Activated CD8-positive, alpha-beta memory T cell treated with anti-CD3 and anti-CD28 coated beads, Interleukin-2, amount 10 ng/mL, durations not matched to agents 7 days and 5 days (primary cell): ENCODE measurements at regions not wholly inside any gene's neighbourhood (a gene's known extent, or its start where the extent isn't known, plus 50 kb on each side); places are given as distances from the start of the nearest gene placed in this dataset.

Experiments used
- ATAC-seq: fragments of 150-1000 bp; cut with Tn5 transposase; one replicate; pipeline ENCODE4 v1.10.0; 2021; ENCODE audit warnings: moderate library complexity
- CTCF ChIA-PET: fragments of 350-600 bp; sonication (Branson Sonifier 250); formaldehyde crosslinking; loops from one replicate; lab custom pipeline; 2021; ENCODE audit warnings: antibody characterized with exemption; lab: Charles Lee
- DNase-seq: peaks from one replicate; pipeline ENCODE4 v3.0.0-alpha.2; 2020
- H3K27ac Mint-ChIP-seq: one replicate; pipeline ENCODE4 v1.8.0; 2021; ENCODE audit warnings: mild to moderate bottlenecking, mixed read lengths
- H3K27me3 Mint-ChIP-seq: one replicate; pipeline ENCODE4 v1.8.0; 2021; ENCODE audit warnings: mixed read lengths
- H3K36me3 Mint-ChIP-seq: one replicate; pipeline ENCODE4 v1.8.0; 2021; ENCODE audit warnings: mild to moderate bottlenecking, mixed read lengths
- H3K4me1 Mint-ChIP-seq: one replicate; pipeline ENCODE4 v1.8.0; 2021; ENCODE audit warnings: mixed read lengths
- H3K4me3 Mint-ChIP-seq: one replicate; pipeline ENCODE4 v1.8.0; 2021; ENCODE audit warnings: mild to moderate bottlenecking, moderate library complexity, mixed read lengths
- H3K9me3 Mint-ChIP-seq: one replicate; pipeline ENCODE4 v1.8.0; 2022; ENCODE audit warnings: low read depth, mixed read lengths

- Mint-ChIP-seq H3K27me3 (no peaks in the 10 kb centered on the region), H3K27ac (no peak overlapping the region), H3K4me3 (no peak overlapping the region), H3K4me1 (no peaks in the 10 kb centered on the region), H3K36me3 (no peaks in the 10 kb centered on the region), H3K9me3 (no peaks in the 10 kb centered on the region)
- no peak for DNase-seq
- ATAC-seq: no peak
- CTCF ChIA-PET: no interaction called here
These were observed 853.0 kb upstream of the GCFC2 start for GRCh38 chr2:76563730-76564129.

- H3K4me1 Mint-ChIP-seq: no peaks in the 10 kb centered on the region
- no peaks in the 10 kb centered on the region for H3K27me3 Mint-ChIP-seq
- DNase-seq: no peak
- no peak overlapping the region for H3K4me3 Mint-ChIP-seq
- CTCF ChIA-PET: no interaction called here
- H3K36me3 Mint-ChIP-seq: no peaks in the 10 kb centered on the region
- no peaks in the 10 kb centered on the region for H3K9me3 Mint-ChIP-seq
- no peak overlapping the region for H3K27ac Mint-ChIP-seq
- no peak for ATAC-seq
These were observed 847.4 kb upstream of the GCFC2 start for GRCh38 chr2:76558157-76558556.

- no peak for ATAC-seq
These were observed 845.3 kb upstream of the GCFC2 start for GRCh38 chr2:76556018-76556417.

GRCh38 chr2:76546207-76546606, 835.5 kb upstream of the GCFC2 start:
- Mint-ChIP-seq H3K27ac (no peak overlapping the region), H3K36me3 (no peaks in the 10 kb centered on the region), H3K9me3 (peaks cover 3% of the 10 kb centered on the region), H3K27me3 (no peaks in the 10 kb centered on the region), H3K4me1 (no peaks in the 10 kb centered on the region), H3K4me3 (no peak overlapping the region)
- DNase-seq (no peak), ATAC-seq (no peak)
- CTCF ChIA-PET: no interaction called here

More at GRCh38 chr2:76556018-76556417, 845.3 kb upstream of the GCFC2 start:
- no peaks in the 10 kb centered on the region for H3K36me3 Mint-ChIP-seq
- no peak for DNase-seq
- no peaks in the 10 kb centered on the region for H3K9me3 Mint-ChIP-seq
- no peaks in the 10 kb centered on the region for H3K27me3 Mint-ChIP-seq
- no peaks in the 10 kb centered on the region for H3K4me1 Mint-ChIP-seq
- H3K4me3 Mint-ChIP-seq: no peak overlapping the region
- no peak overlapping the region for H3K27ac Mint-ChIP-seq
- CTCF ChIA-PET: no interaction called here

- H3K27ac Mint-ChIP-seq: no peak overlapping the region
- H3K27me3 Mint-ChIP-seq: no peaks in the 10 kb centered on the region
- H3K4me3 Mint-ChIP-seq: no peak overlapping the region
- CTCF ChIA-PET: no interaction called here
- H3K4me1 Mint-ChIP-seq: no peaks in the 10 kb centered on the region
- H3K36me3 Mint-ChIP-seq: no peaks in the 10 kb centered on the region
- peaks cover 3% of the 10 kb centered on the region for H3K9me3 Mint-ChIP-seq
- no peak for DNase-seq
- ATAC-seq: no peak
These were observed 834.2 kb upstream of the GCFC2 start for GRCh38 chr2:76544901-76545300.

GRCh38 chr2:76517574-76517909, 806.8 kb upstream of the GCFC2 start:
- no peak for ATAC-seq
- CTCF ChIA-PET: no interaction called here
- Mint-ChIP-seq H3K9me3 (peaks cover 8% of the 10 kb centered on the region), H3K27ac (no peak overlapping the region), H3K36me3 (no peaks in the 10 kb centered on the region), H3K4me3 (no peak overlapping the region), H3K27me3 (no peaks in the 10 kb centered on the region), H3K4me1 (no peaks in the 10 kb centered on the region)
- DNase-seq: no peak

GRCh38 chr2:76516861-76517573, 806.3 kb upstream of the GCFC2 start:
- no peak overlapping the region for H3K27ac Mint-ChIP-seq
- H3K4me3 Mint-ChIP-seq: no peak overlapping the region
- no peak for DNase-seq
- no peaks in the 10 kb centered on the region for H3K36me3 Mint-ChIP-seq
- H3K4me1 Mint-ChIP-seq: no peaks in the 10 kb centered on the region
- no peaks in the 10 kb centered on the region for H3K27me3 Mint-ChIP-seq
- no peak for ATAC-seq
- peaks cover 8% of the 10 kb centered on the region for H3K9me3 Mint-ChIP-seq
- CTCF ChIA-PET: no interaction called here

GRCh38 chr2:76512201-76512820, 801.6 kb upstream of the GCFC2 start:
- ATAC-seq (no peak), DNase-seq (no peak)
- peaks cover 10% of the 10 kb centered on the region for H3K9me3 Mint-ChIP-seq
- CTCF ChIA-PET: no interaction called here
- no peak overlapping the region for H3K4me3 Mint-ChIP-seq
- H3K4me1 Mint-ChIP-seq: no peaks in the 10 kb centered on the region
- no peaks in the 10 kb centered on the region for H3K27me3 Mint-ChIP-seq
- H3K36me3 Mint-ChIP-seq: no peaks in the 10 kb centered on the region
- no peak overlapping the region for H3K27ac Mint-ChIP-seq

GRCh38 chr2:76506538-76506937, 795.8 kb upstream of the GCFC2 start:
- H3K9me3 Mint-ChIP-seq: peaks cover 6% of the 10 kb centered on the region
- CTCF ChIA-PET: no interaction called here
- H3K4me1 Mint-ChIP-seq: no peaks in the 10 kb centered on the region
- no peak overlapping the region for H3K27ac Mint-ChIP-seq
- H3K4me3 Mint-ChIP-seq: no peak overlapping the region
- no peaks in the 10 kb centered on the region for H3K27me3 Mint-ChIP-seq
- H3K36me3 Mint-ChIP-seq: no peaks in the 10 kb centered on the region
- ATAC-seq (no peak), DNase-seq (no peak)

- CTCF ChIA-PET: no interaction called here
- no peak overlapping the region for H3K27ac Mint-ChIP-seq
- no peak for ATAC-seq
- H3K4me1 Mint-ChIP-seq: no peaks in the 10 kb centered on the region
- H3K9me3 Mint-ChIP-seq: peaks cover 3% of the 10 kb centered on the region
- H3K27me3 Mint-ChIP-seq: no peaks in the 10 kb centered on the region
- H3K36me3 Mint-ChIP-seq: no peaks in the 10 kb centered on the region
- H3K4me3 Mint-ChIP-seq: no peak overlapping the region
- no peak for DNase-seq
These were observed 790.9 kb upstream of the GCFC2 start for GRCh38 chr2:76501641-76502040.

GRCh38 chr2:76498360-76498759, 787.6 kb upstream of the GCFC2 start:
- Mint-ChIP-seq H3K4me1 (no peaks in the 10 kb centered on the region), H3K27me3 (no peaks in the 10 kb centered on the region), H3K36me3 (no peaks in the 10 kb centered on the region), H3K9me3 (peaks cover 2% of the 10 kb centered on the region), H3K27ac (no peak overlapping the region), H3K4me3 (no peak overlapping the region)
- no peak for ATAC-seq
- CTCF ChIA-PET: no interaction called here
- no peak for DNase-seq

- Mint-ChIP-seq H3K4me1 (no peaks in the 10 kb centered on the region), H3K27ac (no peak overlapping the region), H3K27me3 (no peaks in the 10 kb centered on the region), H3K36me3 (no peaks in the 10 kb centered on the region), H3K9me3 (peaks cover 9% of the 10 kb centered on the region), H3K4me3 (no peak overlapping the region)
- DNase-seq (no peak), ATAC-seq (no peak)
- CTCF ChIA-PET: no interaction called here
These were observed 780.8 kb upstream of the GCFC2 start for GRCh38 chr2:76491503-76491902.

- Mint-ChIP-seq H3K4me1 (no peaks in the 10 kb centered on the region), H3K9me3 (peaks cover 9% of the 10 kb centered on the region), H3K27ac (no peak overlapping the region), H3K36me3 (no peaks in the 10 kb centered on the region), H3K27me3 (no peaks in the 10 kb centered on the region), H3K4me3 (no peak overlapping the region)
- no peak for ATAC-seq
- no peak for DNase-seq
- CTCF ChIA-PET: no interaction called here
These were observed 767.7 kb upstream of the GCFC2 start for GRCh38 chr2:76478266-76479035.

- H3K4me1 Mint-ChIP-seq: no peaks in the 10 kb centered on the region
- ATAC-seq (no peak), DNase-seq (no peak)
- H3K27me3 Mint-ChIP-seq: no peaks in the 10 kb centered on the region
- H3K27ac Mint-ChIP-seq: no peak overlapping the region
- peaks cover 12% of the 10 kb centered on the region for H3K9me3 Mint-ChIP-seq
- no peak overlapping the region for H3K4me3 Mint-ChIP-seq
- CTCF ChIA-PET: no interaction called here
- no peaks in the 10 kb centered on the region for H3K36me3 Mint-ChIP-seq
These were observed 762.2 kb upstream of the GCFC2 start for GRCh38 chr2:76472946-76473345.
